Left ventricle myocardium inferior (tissue), 1 donor: ENCODE measurements at regions not wholly inside any gene's neighbourhood (a gene's known extent, or its start where the extent isn't known, plus 50 kb on each side); places are given as distances from the start of the nearest gene placed in this dataset.

Experiments used
- DNase-seq: peaks from one replicate; pipeline ENCODE4 v3.0.0-alpha.2; 2020
- H3K27ac ChIP-seq: fragments of 200-600 bp; replicated peaks from 2 replicates; pipeline ENCODE4 v1.8.0; 2021
- H3K27me3 ChIP-seq: fragments of 200-600 bp; 2 replicates; pipeline ENCODE4 v1.8.0; 2021; ENCODE audit warnings: low read depth
- H3K36me3 ChIP-seq: fragments of 200-600 bp; 2 replicates; pipeline ENCODE4 v1.8.0; 2021
- H3K4me1 ChIP-seq: fragments of 200-600 bp; 2 replicates; pipeline ENCODE4 v1.8.0; 2021
- H3K4me3 ChIP-seq: fragments of 200-600 bp; 2 replicates; pipeline ENCODE4 v1.8.0; 2021; ENCODE audit warnings: mild to moderate bottlenecking, moderate library complexity
- H3K9me3 ChIP-seq: fragments of 200-600 bp; replicated peaks from 2 replicates; pipeline ENCODE4 v1.8.0; 2021
- CTCF ChIP-seq: fragments of 200-600 bp; IDR thresholded peaks from 2 replicates; pipeline ENCODE4 v1.8.0; 2021; ENCODE audit warnings: antibody characterized with exemption, mild to moderate bottlenecking, borderline replicate concordance
- intact Hi-C: fragments of 100-400 bp; cut with micrococcal nuclease; formaldehyde crosslinking; loops from one replicate; pipeline ENCODE4 v1.11.0; 2022
- donor health status: DM: no; HTN: yes; CAD: no; lungs with severe emphysema.

GRCh38 chr2:23203383-23203782 is 181.6 kb upstream of the KLHL29 start:
- no peaks in the 10 kb centered on the region for H3K4me1 ChIP-seq
- intact Hi-C loops: no loop called here
- no peak for TF ChIP-seq CTCF
- H3K36me3 ChIP-seq: no peaks in the 10 kb centered on the region
- H3K27me3 ChIP-seq: peaks cover 12% of the 10 kb centered on the region
- H3K27ac ChIP-seq: no peak overlapping the region
- peaks cover 14% of the 10 kb centered on the region for H3K9me3 ChIP-seq
- H3K4me3 ChIP-seq: no peak overlapping the region
- no peak for DNase-seq

GRCh38 chr2:23204685-23205242 is 180.2 kb upstream of the KLHL29 start:
- intact Hi-C loops: no loop called here
- Histone ChIP-seq H3K9me3 (peaks cover 4% of the 10 kb centered on the region), H3K27me3 (peaks cover 18% of the 10 kb centered on the region), H3K27ac (no peak overlapping the region), H3K4me1 (no peaks in the 10 kb centered on the region), H3K4me3 (no peak overlapping the region), H3K36me3 (no peaks in the 10 kb centered on the region)
- DNase-seq: no peak
- TF ChIP-seq CTCF: no peak

GRCh38 chr2:23206650-23207049 is 178.3 kb upstream of the KLHL29 start:
- DNase-seq: no peak
- Histone ChIP-seq H3K27me3 (peaks cover 21% of the 10 kb centered on the region), H3K9me3 (no peaks in the 10 kb centered on the region), H3K4me1 (no peaks in the 10 kb centered on the region), H3K36me3 (no peaks in the 10 kb centered on the region), H3K4me3 (no peak overlapping the region), H3K27ac (no peak overlapping the region)
- intact Hi-C loops: no loop called here
- no peak for TF ChIP-seq CTCF

GRCh38 chr2:23207871-23208270 is 177.1 kb upstream of the KLHL29 start:
- Histone ChIP-seq H3K4me3 (no peak overlapping the region), H3K9me3 (no peaks in the 10 kb centered on the region), H3K36me3 (no peaks in the 10 kb centered on the region), H3K4me1 (no peaks in the 10 kb centered on the region), H3K27ac (no peak overlapping the region), H3K27me3 (peaks cover 21% of the 10 kb centered on the region)
- no peak for DNase-seq
- no peak for TF ChIP-seq CTCF
- intact Hi-C loops: no loop called here

GRCh38 chr2:23208339-23208738 is 176.6 kb upstream of the KLHL29 start:
- Histone ChIP-seq H3K4me1 (no peaks in the 10 kb centered on the region), H3K4me3 (no peak overlapping the region), H3K27me3 (peaks cover 21% of the 10 kb centered on the region), H3K36me3 (no peaks in the 10 kb centered on the region), H3K9me3 (no peaks in the 10 kb centered on the region), H3K27ac (no peak overlapping the region)
- intact Hi-C loops: no loop called here
- no peak for DNase-seq
- TF ChIP-seq CTCF: no peak

- no peak for TF ChIP-seq CTCF
- intact Hi-C loops: no loop called here
- Histone ChIP-seq H3K27ac (no peak overlapping the region), H3K4me1 (no peaks in the 10 kb centered on the region), H3K36me3 (no peaks in the 10 kb centered on the region), H3K4me3 (no peak overlapping the region), H3K27me3 (peaks cover 21% of the 10 kb centered on the region), H3K9me3 (no peaks in the 10 kb centered on the region)
- no peak for DNase-seq
Measured at GRCh38 chr2:23209059-23209458, 175.9 kb upstream of the KLHL29 start.
